Panc1 (cell line): ENCODE measurements at regions not wholly inside any gene's neighbourhood (a gene's known extent, or its start where the extent isn't known, plus 50 kb on each side); places are given as distances from the start of the nearest gene placed in this dataset.

ENCODE experiments used
- ATAC-seq: fragments of 200-7000 bp; cut with Tn5 transposase; 2 replicates; pipeline ENCODE4 v1.9.1; 2020; ENCODE audit warnings: mild to moderate bottlenecking, moderate library complexity
- BruUV-seq: library from RNA; stranded (reverse); fragments of 400-500 nt; replicated peaks from 2 replicates; lab custom pipeline; 2021; lab: Mats Ljungman, UMichigan
- CTCF ChIA-PET: fragments of 300-600 bp; sonication (Branson Sonifier 250); formaldehyde crosslinking; loops from one replicate; lab custom pipeline; 2022; ENCODE audit warnings: antibody characterized with exemption; lab: Charles Lee
- POLR2A ChIA-PET: fragments of 300-600 bp; sonication (Branson Sonifier 250); formaldehyde crosslinking; loops from one replicate; lab custom pipeline; 2022; ENCODE audit warnings: antibody characterized with exemption; lab: Charles Lee
- DNase-seq: peaks from one replicate; pipeline ENCODE4 v3.0.0-alpha.2; 2010; ENCODE audit warnings: low read depth, low spot score
- H3K27ac ChIP-seq: 2 replicates; pipeline ENCODE4 v1.5.1; 2011; ENCODE audit warnings: mild to moderate bottlenecking, low read length, inconsistent platforms
- H3K27me3 ChIP-seq: fragments of 200-500 bp; sonication (Bioruptor generic); 2 replicates; pipeline ENCODE4 v1.6.0; 2014; ENCODE audit warnings: low read length, inconsistent platforms; ENCODE audit not compliant: control insufficient read depth, insufficient read depth
- H3K36me3 ChIP-seq: fragments of 200-500 bp; sonication (Bioruptor generic); 2 replicates; pipeline ENCODE4 v1.5.1; 2014; ENCODE audit warnings: inconsistent platforms, mild to moderate bottlenecking, low read length, moderate library complexity; ENCODE audit not compliant: control insufficient read depth, insufficient read depth
- H3K4me1 ChIP-seq: 2 replicates; pipeline ENCODE4 v1.5.1; 2011; ENCODE audit warnings: inconsistent platforms, mild to moderate bottlenecking, low read length, moderate library complexity; ENCODE audit not compliant: control insufficient read depth, insufficient read depth
- H3K4me3 ChIP-seq, 2 experiments: 2 replicates each; pipeline ENCODE4 v1.5.1; 2011 to 2012; ENCODE audit warnings: low read depth in 2 of 2, low read length in 2 of 2, mild to moderate bottlenecking in 2 of 2, inconsistent platforms in 1 of 2, moderate library complexity in 1 of 2
- H3K9me3 ChIP-seq: fragments of 200-500 bp; sonication (Bioruptor generic); 2 replicates; pipeline ENCODE4 v1.5.1; 2014; ENCODE audit warnings: low read depth, mild to moderate bottlenecking, inconsistent platforms, low read length, moderate library complexity; ENCODE audit not compliant: control insufficient read depth, insufficient read depth
- POLR2AphosphoS5 ChIP-seq: IDR thresholded peaks from 2 replicates; pipeline ENCODE4 v1.6.1; 2012; ENCODE audit warnings: mild to moderate bottlenecking, low read depth, low read length, moderate library complexity
- SIN3A ChIP-seq: IDR thresholded peaks from 2 replicates; pipeline ENCODE4 v1.6.1; 2012; ENCODE audit warnings: low read depth, mild to moderate bottlenecking, low read length, moderate library complexity, borderline replicate concordance; ENCODE audit not compliant: insufficient read depth
- TCF7L2 ChIP-seq: IDR thresholded peaks from 2 replicates; pipeline ENCODE4 v1.6.1; 2011; ENCODE audit warnings: mild to moderate bottlenecking, low read depth, low read length, inconsistent platforms
- in situ Hi-C: cut with HindIII; loops from 2 replicates; pipeline ENCODE4 v1.10.0; 2016; ENCODE audit warnings: low sequenced_read_pairs, low pct_unique_long_range_greater_than_20kb
- intact Hi-C: fragments of 100-400 bp; cut with micrococcal nuclease; formaldehyde crosslinking; loops from one replicate; pipeline ENCODE4 v1.10.0; 2022; ENCODE audit not compliant: unreplicated experiment
- TF ChIP-seq, protein P1 (sequence below): fragments of 450-650 bp; IDR thresholded peaks from 2 replicates; pipeline ENCODE4 v1.5.1; 2017; ENCODE audit warnings: mild to moderate bottlenecking
- TF ChIP-seq, protein P2 (sequence below), 2 experiments: IDR thresholded peaks; 2 replicates each; pipeline ENCODE4 v1.6.1; 2011 to 2012; ENCODE audit warnings: low read depth in 2 of 2, control low read depth in 1 of 2, low read length in 1 of 2, mild to moderate bottlenecking in 1 of 2, moderate library complexity in 1 of 2; ENCODE audit not compliant: insufficient read depth in 1 of 2

DNA sequence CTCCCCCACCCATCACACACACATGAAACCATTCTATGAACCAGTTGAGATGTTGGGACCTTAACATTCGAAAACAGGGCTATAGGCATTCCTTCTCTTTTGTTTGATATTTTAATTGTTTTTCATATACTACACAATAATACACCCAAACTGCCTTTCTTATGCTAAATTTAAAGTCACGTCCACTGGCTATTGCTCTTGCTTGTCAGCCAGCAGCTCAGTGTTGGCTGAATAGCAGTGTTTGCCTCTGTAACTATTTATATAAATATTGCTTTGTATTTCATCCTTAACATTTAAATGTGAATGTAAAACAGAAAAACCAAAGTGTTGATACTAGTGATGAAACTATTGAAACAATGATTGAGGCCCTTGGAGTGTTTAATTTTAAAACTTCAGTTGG is 234.4 kb upstream of the KCNK2 start:
- ATAC-seq = no peak
- intact Hi-C loops = no loop called here
- TF ChIP-seq, protein P1, sequence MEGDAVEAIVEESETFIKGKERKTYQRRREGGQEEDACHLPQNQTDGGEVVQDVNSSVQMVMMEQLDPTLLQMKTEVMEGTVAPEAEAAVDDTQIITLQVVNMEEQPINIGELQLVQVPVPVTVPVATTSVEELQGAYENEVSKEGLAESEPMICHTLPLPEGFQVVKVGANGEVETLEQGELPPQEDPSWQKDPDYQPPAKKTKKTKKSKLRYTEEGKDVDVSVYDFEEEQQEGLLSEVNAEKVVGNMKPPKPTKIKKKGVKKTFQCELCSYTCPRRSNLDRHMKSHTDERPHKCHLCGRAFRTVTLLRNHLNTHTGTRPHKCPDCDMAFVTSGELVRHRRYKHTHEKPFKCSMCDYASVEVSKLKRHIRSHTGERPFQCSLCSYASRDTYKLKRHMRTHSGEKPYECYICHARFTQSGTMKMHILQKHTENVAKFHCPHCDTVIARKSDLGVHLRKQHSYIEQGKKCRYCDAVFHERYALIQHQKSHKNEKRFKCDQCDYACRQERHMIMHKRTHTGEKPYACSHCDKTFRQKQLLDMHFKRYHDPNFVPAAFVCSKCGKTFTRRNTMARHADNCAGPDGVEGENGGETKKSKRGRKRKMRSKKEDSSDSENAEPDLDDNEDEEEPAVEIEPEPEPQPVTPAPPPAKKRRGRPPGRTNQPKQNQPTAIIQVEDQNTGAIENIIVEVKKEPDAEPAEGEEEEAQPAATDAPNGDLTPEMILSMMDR = no peak
- TF ChIP-seq TCF7L2 (no peak), POLR2AphosphoS5 (no peak), SIN3A (no peak)
- TF ChIP-seq, protein P2, sequence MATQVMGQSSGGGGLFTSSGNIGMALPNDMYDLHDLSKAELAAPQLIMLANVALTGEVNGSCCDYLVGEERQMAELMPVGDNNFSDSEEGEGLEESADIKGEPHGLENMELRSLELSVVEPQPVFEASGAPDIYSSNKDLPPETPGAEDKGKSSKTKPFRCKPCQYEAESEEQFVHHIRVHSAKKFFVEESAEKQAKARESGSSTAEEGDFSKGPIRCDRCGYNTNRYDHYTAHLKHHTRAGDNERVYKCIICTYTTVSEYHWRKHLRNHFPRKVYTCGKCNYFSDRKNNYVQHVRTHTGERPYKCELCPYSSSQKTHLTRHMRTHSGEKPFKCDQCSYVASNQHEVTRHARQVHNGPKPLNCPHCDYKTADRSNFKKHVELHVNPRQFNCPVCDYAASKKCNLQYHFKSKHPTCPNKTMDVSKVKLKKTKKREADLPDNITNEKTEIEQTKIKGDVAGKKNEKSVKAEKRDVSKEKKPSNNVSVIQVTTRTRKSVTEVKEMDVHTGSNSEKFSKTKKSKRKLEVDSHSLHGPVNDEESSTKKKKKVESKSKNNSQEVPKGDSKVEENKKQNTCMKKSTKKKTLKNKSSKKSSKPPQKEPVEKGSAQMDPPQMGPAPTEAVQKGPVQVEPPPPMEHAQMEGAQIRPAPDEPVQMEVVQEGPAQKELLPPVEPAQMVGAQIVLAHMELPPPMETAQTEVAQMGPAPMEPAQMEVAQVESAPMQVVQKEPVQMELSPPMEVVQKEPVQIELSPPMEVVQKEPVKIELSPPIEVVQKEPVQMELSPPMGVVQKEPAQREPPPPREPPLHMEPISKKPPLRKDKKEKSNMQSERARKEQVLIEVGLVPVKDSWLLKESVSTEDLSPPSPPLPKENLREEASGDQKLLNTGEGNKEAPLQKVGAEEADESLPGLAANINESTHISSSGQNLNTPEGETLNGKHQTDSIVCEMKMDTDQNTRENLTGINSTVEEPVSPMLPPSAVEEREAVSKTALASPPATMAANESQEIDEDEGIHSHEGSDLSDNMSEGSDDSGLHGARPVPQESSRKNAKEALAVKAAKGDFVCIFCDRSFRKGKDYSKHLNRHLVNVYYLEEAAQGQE (IDR thresholded peaks at IDR 0.05; ENCODE audit: insufficient read depth in 1 of 2, low read depth in 2 of 2, low read length in 1 of 2) = no peak
- in situ Hi-C loops = no loop called here
- 0 out of 2 replicates have a peak, but pooled peaks cover 2% of the 10 kb centered on the region for H3K27me3 ChIP-seq
- H3K9me3 ChIP-seq = no peaks in the 10 kb centered on the region
- H3K4me3 ChIP-seq = no peak overlapping the region
- CTCF ChIA-PET = no interaction called here
- no peak overlapping the region for H3K27ac ChIP-seq
- POLR2A ChIA-PET = no interaction called here
- no TSS peak for BruUV-seq
- no peak for DNase-seq
- no peaks in the 10 kb centered on the region for H3K4me1 ChIP-seq
- no peaks in the 10 kb centered on the region for H3K36me3 ChIP-seq

DNA sequence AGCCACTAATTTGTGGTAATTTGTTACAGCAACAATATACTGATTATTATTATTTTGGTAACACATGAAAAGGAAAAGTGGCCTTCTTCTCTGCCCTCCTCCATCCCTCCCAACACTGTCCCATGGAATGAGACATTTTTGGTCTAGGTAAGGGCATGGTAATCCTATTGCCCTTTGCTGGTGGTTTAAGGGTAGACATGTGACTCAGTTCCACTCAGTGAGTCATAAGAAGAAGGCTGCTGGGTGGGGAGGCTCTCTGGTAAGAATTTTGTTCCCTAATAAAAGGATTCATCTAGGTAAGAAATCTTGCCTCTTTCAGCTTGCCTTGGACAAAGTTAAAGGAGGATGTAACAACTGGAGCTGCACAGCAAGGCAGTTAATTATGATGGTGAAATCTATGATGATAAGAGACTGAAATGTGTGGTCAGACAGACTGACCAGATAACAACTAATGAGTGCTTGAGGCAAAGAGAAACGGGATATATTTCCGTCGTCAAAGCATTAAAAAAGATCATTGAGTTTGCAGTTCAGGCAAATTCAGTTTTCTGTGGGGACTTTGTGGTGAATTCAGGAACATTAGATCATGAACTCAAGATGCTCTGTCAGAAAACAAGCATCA is 232.0 kb upstream of the KCNK2 start:
- ATAC-seq (no peak), DNase-seq (no peak)
- no TSS peak for BruUV-seq
- TF ChIP-seq, protein P1 = no peak
- TF ChIP-seq TCF7L2 = no peak
- TF ChIP-seq, protein P2 (IDR thresholded peaks at IDR 0.05; ENCODE audit: insufficient read depth in 1 of 2, low read depth in 2 of 2, low read length in 1 of 2) = no peak
- no peak for TF ChIP-seq SIN3A
- TF ChIP-seq POLR2AphosphoS5 = no peak
- no peak overlapping the region for H3K4me3 ChIP-seq
- H3K9me3 ChIP-seq = no peaks in the 10 kb centered on the region
- no peak overlapping the region for H3K27ac ChIP-seq
- H3K27me3 ChIP-seq = 0 out of 2 replicates have a peak, but pooled peaks cover 2% of the 10 kb centered on the region
- POLR2A ChIA-PET = no interaction called here
- in situ Hi-C loops = no loop called here
- CTCF ChIA-PET = no interaction called here
- no peaks in the 10 kb centered on the region for H3K4me1 ChIP-seq
- intact Hi-C loops = no loop called here
- H3K36me3 ChIP-seq = no peaks in the 10 kb centered on the region
